Activated T-helper 17 cell treated with anti-CD3 and anti-CD28 coated beads, Interleukin-2, amount 50 U/mL, for 72 hours (primary cell): ENCODE measurements at regions not wholly inside any gene's neighbourhood (a gene's known extent, or its start where the extent isn't known, plus 50 kb on each side); places are given as distances from the start of the nearest gene placed in this dataset.

Experiments
- ATAC-seq: fragments of 150-1000 bp; cut with Tn5 transposase; replicated peaks from 2 replicates; pipeline ENCODE4 v1.10.0; 2021; ENCODE audit warnings: mild to moderate bottlenecking, moderate library complexity
- H3K27ac Mint-ChIP-seq: one replicate; pipeline ENCODE4 v1.8.0; 2022; ENCODE audit warnings: mixed read lengths
- H3K27me3 Mint-ChIP-seq: one replicate; pipeline ENCODE4 v1.8.0; 2022; ENCODE audit warnings: mixed read lengths
- H3K36me3 Mint-ChIP-seq: one replicate; pipeline ENCODE4 v1.8.0; 2022; ENCODE audit warnings: low read depth, mild to moderate bottlenecking, mixed read lengths
- H3K4me1 Mint-ChIP-seq: one replicate; pipeline ENCODE4 v1.8.0; 2022; ENCODE audit warnings: mixed read lengths
- H3K4me3 Mint-ChIP-seq: one replicate; pipeline ENCODE4 v1.8.0; 2022; ENCODE audit warnings: mild to moderate bottlenecking, mixed read lengths
- H3K9me3 Mint-ChIP-seq: one replicate; pipeline ENCODE4 v1.8.0; 2022; ENCODE audit warnings: mixed read lengths

DNA sequence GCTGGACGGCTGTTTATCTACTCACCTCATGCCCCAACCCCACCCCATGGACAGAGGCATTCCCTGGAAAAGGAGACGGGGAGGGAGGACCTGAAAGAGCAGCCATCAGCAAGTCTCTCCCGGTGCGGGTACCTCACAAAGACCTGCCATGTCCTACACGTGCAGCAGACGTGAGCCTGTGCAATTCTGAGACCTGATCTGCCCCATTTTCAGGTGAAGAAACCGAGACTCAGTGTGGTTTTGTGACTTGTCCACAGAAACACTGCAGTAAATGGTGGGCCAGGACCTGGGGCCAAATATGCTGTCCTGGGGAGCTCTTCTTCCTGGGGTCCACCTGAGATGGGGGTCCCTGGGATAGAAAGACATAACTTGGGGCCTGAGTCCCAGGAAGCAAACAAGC, 137.0 kb upstream of the LINGO1 start:
- Mint-ChIP-seq H3K27me3 (peaks cover 22% of the 10 kb centered on the region), H3K27ac (no peak overlapping the region), H3K9me3 (no peaks in the 10 kb centered on the region), H3K36me3 (no peaks in the 10 kb centered on the region), H3K4me1 (no peaks in the 10 kb centered on the region), H3K4me3 (no peak overlapping the region)
- no peak for ATAC-seq

DNA sequence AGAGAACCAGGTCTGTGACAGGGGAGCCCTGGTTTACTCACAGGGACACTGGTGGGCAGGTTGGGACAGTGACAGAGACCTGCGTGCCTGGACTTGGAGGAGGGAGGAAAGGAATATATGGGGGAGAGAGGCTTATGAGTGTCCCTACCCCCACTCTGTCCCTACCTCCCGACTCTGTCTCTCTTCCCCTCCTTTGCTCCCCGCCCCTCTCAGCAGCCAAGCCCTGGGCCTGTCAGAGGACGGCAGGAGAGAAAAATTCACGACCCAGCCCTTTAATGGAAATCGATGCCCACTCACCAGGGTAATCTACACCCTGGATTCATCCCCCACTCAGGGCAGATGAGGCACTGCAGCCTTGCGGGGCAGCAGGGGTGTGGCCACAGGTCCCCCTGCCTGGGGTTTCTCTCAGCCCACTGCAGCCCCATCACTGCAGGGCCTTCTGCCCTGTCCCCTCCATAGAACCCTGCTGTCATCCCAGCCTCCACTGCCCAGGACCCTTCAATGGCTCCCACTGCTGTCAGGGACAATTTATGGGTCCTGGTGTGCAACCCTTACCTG, 135.9 kb upstream of the LINGO1 start:
- H3K4me3 Mint-ChIP-seq: no peak overlapping the region
- no peak overlapping the region for H3K27ac Mint-ChIP-seq
- H3K27me3 Mint-ChIP-seq: peaks cover 30% of the 10 kb centered on the region
- no peaks in the 10 kb centered on the region for H3K9me3 Mint-ChIP-seq
- H3K4me1 Mint-ChIP-seq: no peaks in the 10 kb centered on the region
- no peak for ATAC-seq
- no peaks in the 10 kb centered on the region for H3K36me3 Mint-ChIP-seq

DNA sequence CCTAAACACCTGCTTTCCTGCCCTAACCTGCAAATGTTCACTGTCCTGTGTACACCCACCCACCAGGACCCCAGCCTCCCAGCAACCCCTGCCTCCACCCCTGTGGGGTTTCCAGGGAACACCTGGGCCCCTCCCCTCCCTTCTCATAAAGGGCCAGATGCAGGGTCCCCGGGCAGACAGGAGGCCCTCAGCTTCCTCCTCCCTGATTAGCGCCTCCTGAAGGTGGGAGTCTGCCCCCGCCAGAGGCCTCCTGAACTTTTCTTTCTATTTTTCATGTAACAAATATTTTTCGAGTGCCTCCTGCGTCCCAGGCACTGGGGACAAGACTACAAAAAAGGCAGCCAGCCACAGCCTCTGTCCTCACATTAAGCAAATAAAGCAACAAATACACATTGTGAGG, 135.4 kb upstream of the LINGO1 start:
- H3K36me3 Mint-ChIP-seq: no peaks in the 10 kb centered on the region
- no peaks in the 10 kb centered on the region for H3K9me3 Mint-ChIP-seq
- H3K4me1 Mint-ChIP-seq: no peaks in the 10 kb centered on the region
- H3K27me3 Mint-ChIP-seq: peaks cover 31% of the 10 kb centered on the region
- H3K27ac Mint-ChIP-seq: no peak overlapping the region
- no peak for ATAC-seq
- H3K4me3 Mint-ChIP-seq: no peak overlapping the region

DNA sequence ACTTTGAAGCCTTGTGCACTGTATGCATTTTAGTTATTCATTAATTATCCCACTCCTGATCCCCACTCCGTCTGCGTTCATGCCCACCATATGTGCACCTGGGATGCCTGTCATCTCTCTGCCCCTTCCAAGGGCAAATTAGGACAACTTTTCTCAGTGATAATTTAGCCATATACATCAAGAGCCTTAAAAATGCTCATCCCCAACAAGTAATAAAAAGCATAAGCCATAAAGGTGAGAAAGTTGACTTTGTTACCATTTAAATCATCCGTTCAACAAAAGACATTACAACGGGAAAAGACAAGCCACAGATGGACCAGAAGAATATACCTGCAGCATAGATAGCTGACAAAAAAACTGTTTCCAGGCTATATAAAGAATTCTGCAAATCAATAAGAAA, 131.4 kb upstream of the LINGO1 start:
- H3K36me3 Mint-ChIP-seq: no peaks in the 10 kb centered on the region
- H3K27ac Mint-ChIP-seq: no peak overlapping the region
- H3K4me3 Mint-ChIP-seq: no peak overlapping the region
- no peak for ATAC-seq
- H3K9me3 Mint-ChIP-seq: no peaks in the 10 kb centered on the region
- H3K27me3 Mint-ChIP-seq: peaks cover 34% of the 10 kb centered on the region
- no peaks in the 10 kb centered on the region for H3K4me1 Mint-ChIP-seq

DNA sequence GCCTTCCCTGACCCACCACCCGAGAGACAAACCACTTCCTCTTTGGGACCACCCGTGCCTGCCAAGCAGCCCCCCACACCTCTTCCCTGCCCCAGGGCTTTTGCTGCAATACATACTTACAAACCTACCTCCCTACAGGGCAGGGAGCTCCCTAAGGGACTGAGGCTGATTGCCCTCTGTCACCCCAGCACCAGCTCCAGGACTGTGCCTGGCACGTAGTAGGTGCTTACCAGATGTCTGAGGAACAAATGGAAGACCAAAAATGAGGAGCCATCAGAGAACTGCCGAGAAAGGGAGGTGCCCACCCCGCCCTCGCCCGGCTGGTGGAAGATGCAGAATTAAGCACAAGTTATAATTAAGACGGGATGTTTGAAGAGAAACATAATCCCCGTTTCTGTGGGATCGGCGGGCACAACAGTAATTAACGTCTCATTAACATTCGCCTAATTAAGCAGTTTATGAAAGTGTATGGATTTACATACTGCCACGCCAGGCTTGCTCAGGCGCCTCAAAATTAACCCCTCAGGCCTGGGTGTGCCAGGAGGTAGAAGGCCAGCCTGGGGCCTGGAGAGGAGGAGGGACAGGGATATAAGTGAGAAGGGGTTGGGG, 130.1 kb upstream of the LINGO1 start:
- no peaks in the 10 kb centered on the region for H3K4me1 Mint-ChIP-seq
- no peak overlapping the region for H3K4me3 Mint-ChIP-seq
- peaks cover 31% of the 10 kb centered on the region for H3K27me3 Mint-ChIP-seq
- no peak for ATAC-seq
- no peak overlapping the region for H3K27ac Mint-ChIP-seq
- no peaks in the 10 kb centered on the region for H3K9me3 Mint-ChIP-seq
- H3K36me3 Mint-ChIP-seq: no peaks in the 10 kb centered on the region

DNA sequence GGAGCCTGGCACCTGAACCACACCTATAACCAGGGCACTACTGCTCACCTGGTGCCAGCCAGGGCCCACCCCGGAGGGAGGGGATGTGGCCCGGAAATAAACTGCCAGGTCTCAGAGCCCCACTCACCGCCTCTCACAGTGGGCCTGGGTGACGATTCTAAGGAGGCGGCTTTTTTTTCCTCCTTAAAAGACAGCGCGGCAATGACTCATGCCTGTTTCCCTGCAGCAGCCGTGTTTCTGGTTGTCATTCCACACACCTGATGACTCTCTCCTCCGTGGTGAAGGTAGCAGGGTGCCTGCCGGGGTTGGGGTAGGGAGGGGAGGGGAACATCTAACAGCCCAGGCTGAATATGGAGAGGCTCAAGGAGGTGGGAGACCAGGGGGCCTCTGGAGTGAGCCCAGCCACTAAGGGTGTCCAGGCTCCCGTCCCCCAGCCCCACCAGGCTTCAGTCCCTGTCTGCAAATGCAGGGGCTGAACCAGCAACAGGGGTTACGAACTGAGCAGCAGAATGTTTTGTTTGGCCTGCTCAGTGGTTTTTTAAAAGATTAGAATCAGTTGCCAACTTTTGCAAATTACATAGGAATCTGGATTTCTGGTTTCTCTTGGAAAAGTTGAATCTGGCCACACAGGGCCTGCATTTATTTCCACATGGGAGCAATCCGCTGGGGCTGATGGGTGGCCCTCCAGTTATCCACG, 127.3 kb upstream of the LINGO1 start:
- no peaks in the 10 kb centered on the region for H3K4me1 Mint-ChIP-seq
- peaks cover 21% of the 10 kb centered on the region for H3K27me3 Mint-ChIP-seq
- no peaks in the 10 kb centered on the region for H3K36me3 Mint-ChIP-seq
- no peak overlapping the region for H3K4me3 Mint-ChIP-seq
- H3K27ac Mint-ChIP-seq: no peak overlapping the region
- no peaks in the 10 kb centered on the region for H3K9me3 Mint-ChIP-seq
- ATAC-seq: no peak

DNA sequence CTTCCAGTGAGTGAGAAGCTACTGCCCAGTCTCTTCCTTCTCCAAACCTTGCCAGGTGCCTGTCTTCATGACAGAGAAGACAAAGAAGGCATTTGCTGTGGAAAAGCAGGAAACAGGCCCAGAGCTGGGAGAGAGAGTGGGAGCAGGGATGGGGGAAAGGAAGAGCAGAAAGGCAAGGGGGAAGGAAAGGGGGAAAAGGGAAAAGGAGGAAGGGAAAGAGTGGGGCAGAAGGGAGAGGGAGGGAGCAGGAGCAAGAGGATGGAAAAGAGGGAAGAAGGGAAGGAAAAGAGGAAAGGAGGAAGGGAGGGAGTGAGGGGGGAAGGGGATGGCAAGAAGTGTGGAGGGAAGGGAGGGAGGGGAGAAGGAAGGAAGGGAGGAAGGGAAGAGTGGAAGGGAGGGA, 121.2 kb upstream of the LINGO1 start:
- no peak overlapping the region for H3K27ac Mint-ChIP-seq
- H3K27me3 Mint-ChIP-seq: peaks cover 10% of the 10 kb centered on the region
- H3K4me3 Mint-ChIP-seq: no peak overlapping the region
- no peak for ATAC-seq
- no peaks in the 10 kb centered on the region for H3K36me3 Mint-ChIP-seq
- no peaks in the 10 kb centered on the region for H3K9me3 Mint-ChIP-seq
- no peaks in the 10 kb centered on the region for H3K4me1 Mint-ChIP-seq

DNA sequence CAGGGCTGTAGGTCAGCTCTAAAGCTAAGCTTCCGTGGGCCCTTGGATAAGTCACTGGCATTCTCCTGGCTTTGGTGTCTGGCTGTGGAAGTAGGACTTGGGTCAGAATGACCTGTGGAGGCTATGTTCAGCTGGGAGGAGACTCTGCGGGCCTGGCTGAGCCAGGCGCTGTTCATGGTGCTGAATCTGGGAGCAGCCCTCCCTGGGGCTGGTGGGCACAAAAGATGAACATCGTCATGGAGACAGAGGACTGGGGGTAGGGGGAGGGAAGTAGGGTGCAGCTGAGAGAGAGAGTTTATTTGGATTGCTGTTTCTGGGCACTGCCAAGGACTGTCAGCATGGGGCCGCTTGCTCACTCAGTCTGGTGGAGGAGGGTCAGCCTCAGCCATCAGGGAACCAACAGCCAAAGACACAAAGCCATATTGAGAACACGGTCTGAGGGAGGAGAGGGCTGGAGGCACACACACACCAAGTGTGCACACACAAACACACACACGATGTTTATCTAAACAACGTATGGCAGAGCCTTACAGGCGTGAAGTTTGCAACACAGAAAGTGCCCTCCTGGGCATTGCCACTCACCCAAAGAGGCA, 120.7 kb upstream of the LINGO1 start:
- H3K27me3 Mint-ChIP-seq: peaks cover 10% of the 10 kb centered on the region
- H3K27ac Mint-ChIP-seq: no peak overlapping the region
- H3K4me1 Mint-ChIP-seq: no peaks in the 10 kb centered on the region
- H3K9me3 Mint-ChIP-seq: no peaks in the 10 kb centered on the region
- H3K36me3 Mint-ChIP-seq: no peaks in the 10 kb centered on the region
- H3K4me3 Mint-ChIP-seq: no peak overlapping the region
- no peak for ATAC-seq

DNA sequence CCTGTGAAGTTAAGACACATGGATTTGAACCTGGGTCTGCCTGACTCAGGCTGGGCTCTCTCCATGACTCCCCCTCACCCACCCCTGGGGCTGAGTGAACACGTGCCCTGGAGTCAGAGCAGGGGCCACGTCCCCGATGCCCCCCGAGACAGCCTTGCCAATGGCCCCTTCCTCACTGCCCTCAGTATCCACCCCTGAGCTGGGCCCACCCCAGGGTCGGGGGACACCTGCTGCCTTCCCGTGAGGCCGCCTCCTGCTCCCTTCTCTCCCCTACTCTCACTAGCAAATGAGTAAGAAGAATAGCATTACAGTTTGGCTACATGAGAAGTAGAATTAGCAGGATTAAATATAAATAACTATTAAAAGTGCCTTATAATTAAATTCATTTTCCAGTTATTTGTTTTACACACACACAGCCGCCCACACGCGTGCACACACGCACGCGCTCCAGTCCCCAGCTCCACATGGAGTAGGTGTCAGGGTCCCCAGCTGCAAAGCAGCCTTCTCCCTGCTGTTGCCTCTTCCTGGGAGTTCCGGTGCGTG, 117.4 kb upstream of the LINGO1 start:
- H3K27me3 Mint-ChIP-seq: peaks cover 5% of the 10 kb centered on the region
- no peaks in the 10 kb centered on the region for H3K9me3 Mint-ChIP-seq
- H3K4me1 Mint-ChIP-seq: peaks cover 6% of the 10 kb centered on the region
- H3K4me3 Mint-ChIP-seq: no peak overlapping the region
- H3K36me3 Mint-ChIP-seq: no peaks in the 10 kb centered on the region
- H3K27ac Mint-ChIP-seq: no peak overlapping the region
- no peak for ATAC-seq

DNA sequence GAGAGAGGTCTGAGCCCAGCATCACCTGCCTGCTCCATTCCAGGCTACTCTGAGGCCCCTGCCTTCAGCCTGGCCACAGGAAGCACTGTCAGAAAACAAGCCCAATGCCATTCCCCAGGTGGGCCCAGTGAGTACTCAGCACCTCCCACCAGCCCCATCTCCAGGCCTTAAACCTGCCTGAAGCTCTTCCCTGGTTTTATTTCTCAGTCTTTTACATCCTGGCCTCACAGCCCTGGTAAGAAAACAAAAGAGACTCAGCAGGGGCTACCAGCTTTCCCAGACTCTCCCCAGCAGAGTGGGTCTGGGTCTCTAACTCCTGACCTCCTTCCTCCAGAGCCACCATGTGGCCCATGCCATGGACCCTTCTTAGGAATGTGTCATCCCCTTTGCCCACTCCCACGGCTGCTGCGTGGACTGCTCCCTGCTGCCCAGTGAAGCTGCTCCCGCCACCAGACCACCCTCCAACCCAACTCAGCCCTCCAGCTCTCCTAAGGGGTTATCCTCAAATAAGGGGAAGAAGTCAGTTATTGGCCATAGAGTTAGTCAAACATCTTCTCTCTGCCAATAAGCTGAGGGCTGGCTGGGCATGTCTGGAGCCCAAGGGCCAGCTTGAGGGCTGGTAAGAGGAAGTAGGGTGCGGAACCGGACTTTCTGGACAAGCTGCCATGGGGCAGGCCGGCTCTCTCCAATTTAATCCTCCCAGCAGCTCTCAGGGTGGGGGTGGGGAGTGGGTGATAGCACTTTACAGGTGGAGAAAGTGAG, 116.7 kb upstream of the LINGO1 start:
- Mint-ChIP-seq H3K9me3 (no peaks in the 10 kb centered on the region), H3K4me3 (no peak overlapping the region)
- no peak for ATAC-seq

DNA sequence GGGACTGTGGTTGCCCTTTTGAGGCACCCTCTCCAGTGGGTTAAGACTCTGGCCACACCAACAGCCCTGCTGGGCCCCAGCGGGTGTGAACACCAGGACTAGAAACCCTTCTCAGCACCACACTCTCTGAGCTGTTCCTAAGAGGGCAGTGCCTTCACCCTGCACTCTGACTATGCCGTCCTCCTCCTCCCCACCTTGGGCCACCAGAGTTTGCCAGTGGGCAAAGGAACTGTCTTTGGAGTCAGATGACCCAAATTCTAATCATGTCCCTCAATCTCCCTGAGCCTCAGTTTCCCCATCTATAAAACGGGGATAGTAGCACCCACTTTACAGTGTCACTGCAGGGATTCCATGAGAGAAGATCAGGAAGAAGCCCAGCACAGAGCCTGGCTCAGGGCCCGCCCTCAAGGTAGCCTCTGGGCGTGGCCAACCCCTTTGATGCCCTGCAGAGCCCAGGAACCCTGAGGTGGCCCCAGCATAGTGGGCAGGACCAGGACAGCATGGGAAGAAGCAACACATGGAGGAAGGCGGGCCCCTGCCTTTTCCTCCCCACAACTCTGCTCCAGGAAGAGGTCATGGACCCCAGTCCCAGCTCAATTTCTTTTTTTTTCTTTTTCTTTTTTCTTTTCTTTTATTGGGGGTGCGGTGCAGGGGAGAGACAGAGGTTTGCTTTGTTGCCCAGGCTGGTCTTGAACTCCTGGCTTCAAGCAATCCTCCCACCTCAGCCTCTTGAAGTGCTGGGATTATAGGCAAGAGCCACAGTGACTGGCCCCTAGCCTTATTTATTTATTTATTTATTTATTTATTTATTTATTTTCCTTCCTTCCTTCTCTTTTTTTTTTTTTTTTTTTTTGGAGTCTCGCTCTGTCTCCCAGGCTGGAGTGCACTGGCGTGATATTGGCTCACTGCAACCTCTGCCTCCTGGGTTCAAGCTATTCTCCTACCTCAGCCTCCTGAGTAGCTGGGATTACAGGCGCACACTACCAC, 115.7 kb upstream of the LINGO1 start:
- H3K27ac Mint-ChIP-seq: no peak overlapping the region
- no peaks in the 10 kb centered on the region for H3K36me3 Mint-ChIP-seq
- peaks cover 6% of the 10 kb centered on the region for H3K4me1 Mint-ChIP-seq
- H3K4me3 Mint-ChIP-seq: no peak overlapping the region
- H3K27me3 Mint-ChIP-seq: peaks cover 2% of the 10 kb centered on the region
- no peak for ATAC-seq
- no peaks in the 10 kb centered on the region for H3K9me3 Mint-ChIP-seq

More for the DNA sequence above, 116.7 kb upstream of the LINGO1 start:
- Mint-ChIP-seq H3K27ac (no peak overlapping the region), H3K4me1 (peaks cover 6% of the 10 kb centered on the region), H3K36me3 (no peaks in the 10 kb centered on the region), H3K27me3 (peaks cover 5% of the 10 kb centered on the region)

DNA sequence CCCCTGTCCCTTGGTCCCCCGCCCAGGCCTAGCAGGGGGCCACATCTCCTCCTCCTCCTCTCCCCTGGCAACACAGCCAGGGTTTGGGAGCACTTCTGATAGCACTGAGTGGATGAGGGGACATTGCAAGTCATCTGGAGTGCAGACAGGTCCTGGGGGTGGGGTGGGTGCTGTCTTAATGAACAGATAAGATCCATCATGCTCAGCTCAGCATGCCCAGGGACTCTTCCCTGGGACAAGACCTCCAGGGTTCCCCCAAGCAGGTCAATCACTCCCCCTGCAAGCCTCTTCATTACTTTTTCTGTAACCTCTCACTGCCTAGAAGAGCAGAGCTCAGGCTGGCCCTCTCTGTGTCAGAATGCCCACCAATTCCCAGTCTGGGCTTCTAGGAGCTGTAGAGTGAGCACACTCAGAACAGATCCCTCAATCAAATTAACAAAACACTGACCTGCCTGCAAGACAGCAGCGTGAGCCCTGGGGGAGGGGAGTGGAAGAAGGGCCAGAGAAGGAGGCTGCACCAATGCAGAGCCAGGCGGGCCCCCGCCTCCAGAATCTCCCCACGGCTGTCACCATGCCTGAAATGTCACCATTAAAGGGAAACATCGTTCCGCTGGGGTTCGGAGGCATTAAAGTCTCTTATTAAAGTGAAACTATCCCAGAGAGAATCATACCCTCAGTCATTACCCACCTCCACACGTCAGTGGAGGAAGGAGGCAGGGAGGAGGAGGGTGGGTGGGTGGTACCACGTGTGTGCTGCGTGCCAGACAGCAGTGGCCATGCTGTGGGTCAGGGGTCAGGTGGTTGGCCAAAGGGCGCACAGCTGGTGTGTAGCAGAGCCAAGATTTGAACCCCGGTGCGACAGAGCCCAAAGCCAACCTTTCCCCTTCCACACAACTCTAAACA, 114.7 kb upstream of the LINGO1 start:
- Mint-ChIP-seq H3K4me1 (peaks cover 6% of the 10 kb centered on the region), H3K36me3 (no peaks in the 10 kb centered on the region), H3K27ac (no peak overlapping the region), H3K4me3 (no peak overlapping the region), H3K27me3 (no peaks in the 10 kb centered on the region), H3K9me3 (no peaks in the 10 kb centered on the region)
- ATAC-seq: no peak
